Prostate gland (tissue), 2 donors: ENCODE measurements at regions not wholly inside any gene's neighbourhood (a gene's known extent, or its start where the extent isn't known, plus 50 kb on each side); places are given as distances from the start of the nearest gene placed in this dataset.
"Not testable (repeated sequence)": the region's sequence is repeated elsewhere in the genome, so short reads cannot be mapped to it uniquely, and the experiment has no call there.

Experiments used
- CTCF ChIP-seq, 4 experiments: fragments of 200-600 bp in 2 of 4; fragments of 450-650 bp in 2 of 4; sonication (generic) in 2 of 4; IDR thresholded peaks; 1 replicate in 3 of 4; 2 replicates in 1 of 4; pipeline ENCODE4 v1.5.1; 2016 to 2019; ENCODE audit warnings: antibody characterized with exemption in 4 of 4, mild to moderate bottlenecking in 2 of 4, moderate library complexity in 2 of 4
- POLR2A ChIP-seq: fragments of 450-650 bp; IDR thresholded peaks from one replicate; pipeline ENCODE4 v1.6.1; 2016; ENCODE audit warnings: antibody characterized with exemption, mild to moderate bottlenecking
- POLR2AphosphoS5 ChIP-seq: sonication (generic); formaldehyde crosslinking; IDR thresholded peaks from one replicate; pipeline ENCODE4 v1.6.1; 2017; ENCODE audit warnings: antibody characterized with exemption

DNA sequence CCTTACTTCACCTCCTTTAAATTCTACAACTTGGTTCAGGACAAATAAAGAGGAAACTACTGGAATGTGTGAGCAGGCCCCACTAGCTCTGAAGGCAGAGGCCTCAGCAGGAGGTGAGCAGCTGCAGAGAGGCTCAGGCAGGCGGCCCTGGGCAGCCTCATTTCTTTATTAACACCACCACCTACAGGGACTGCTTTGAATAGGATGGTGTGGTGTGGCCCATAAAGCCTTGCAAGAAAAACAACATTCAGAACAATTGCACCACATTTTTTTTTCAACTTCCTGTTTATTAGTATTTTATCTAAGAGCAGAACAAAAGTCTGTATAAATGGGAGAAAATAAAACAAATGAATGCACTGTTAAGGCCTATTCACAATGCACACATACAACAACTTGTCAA lies 333.7 kb downstream of the BCL2L11 start:
- TF ChIP-seq CTCF (IDR thresholded peaks at IDR 0.05), result peak in 1 of 4 experiments; percentile 7
- not testable (repeated sequence) for TF ChIP-seq POLR2A, POLR2AphosphoS5
